Astrocyte (in vitro differentiated cells and primary cell): ENCODE measurements at regions not wholly inside any gene's neighbourhood (a gene's known extent, or its start where the extent isn't known, plus 50 kb on each side); places are given as distances from the start of the nearest gene placed in this dataset.

ENCODE experiments used
- EZH2 ChIP-seq: IDR thresholded peaks from 2 replicates; pipeline ENCODE4 v1.6.1; 2012; ENCODE audit warnings: mild to moderate bottlenecking, low read length, inconsistent platforms; ENCODE audit not compliant: insufficient read depth
- TF ChIP-seq, protein P1 (sequence below): IDR thresholded peaks from 2 replicates; pipeline ENCODE4 v1.5.1; 2011; ENCODE audit warnings: low read depth, mild to moderate bottlenecking, inconsistent platforms, low read length, moderate library complexity; ENCODE audit not compliant: insufficient read depth

DNA sequence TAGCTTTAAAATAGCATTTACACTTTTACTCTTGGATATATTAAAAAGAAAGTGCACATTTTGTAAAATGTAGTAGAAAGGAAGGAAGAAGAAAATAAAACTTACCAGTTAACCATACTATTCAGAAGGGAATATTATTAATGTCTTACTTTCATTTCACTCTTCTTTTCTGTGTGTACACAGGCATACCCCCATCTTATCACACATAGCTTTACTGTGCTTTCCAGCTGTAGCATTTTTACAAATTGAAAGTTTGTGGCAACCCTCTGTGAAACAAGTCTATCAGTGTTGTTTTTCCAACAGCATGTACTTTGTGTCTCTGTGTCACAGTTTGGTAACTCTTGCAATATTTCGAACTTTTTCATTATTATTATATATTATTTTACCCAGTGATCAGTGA, 314.5 kb downstream of the UTRN start:
- TF ChIP-seq, protein P1, sequence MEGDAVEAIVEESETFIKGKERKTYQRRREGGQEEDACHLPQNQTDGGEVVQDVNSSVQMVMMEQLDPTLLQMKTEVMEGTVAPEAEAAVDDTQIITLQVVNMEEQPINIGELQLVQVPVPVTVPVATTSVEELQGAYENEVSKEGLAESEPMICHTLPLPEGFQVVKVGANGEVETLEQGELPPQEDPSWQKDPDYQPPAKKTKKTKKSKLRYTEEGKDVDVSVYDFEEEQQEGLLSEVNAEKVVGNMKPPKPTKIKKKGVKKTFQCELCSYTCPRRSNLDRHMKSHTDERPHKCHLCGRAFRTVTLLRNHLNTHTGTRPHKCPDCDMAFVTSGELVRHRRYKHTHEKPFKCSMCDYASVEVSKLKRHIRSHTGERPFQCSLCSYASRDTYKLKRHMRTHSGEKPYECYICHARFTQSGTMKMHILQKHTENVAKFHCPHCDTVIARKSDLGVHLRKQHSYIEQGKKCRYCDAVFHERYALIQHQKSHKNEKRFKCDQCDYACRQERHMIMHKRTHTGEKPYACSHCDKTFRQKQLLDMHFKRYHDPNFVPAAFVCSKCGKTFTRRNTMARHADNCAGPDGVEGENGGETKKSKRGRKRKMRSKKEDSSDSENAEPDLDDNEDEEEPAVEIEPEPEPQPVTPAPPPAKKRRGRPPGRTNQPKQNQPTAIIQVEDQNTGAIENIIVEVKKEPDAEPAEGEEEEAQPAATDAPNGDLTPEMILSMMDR = no peak
- TF ChIP-seq EZH2 = no peak
